ENCODE measurements at regions not wholly inside any gene's neighbourhood (a gene's known extent, or its start where the extent isn't known, plus 50 kb on each side); places are given as distances from the start of the nearest gene placed in this dataset.

GRCh38 chr1:164347980-164348379, 211.0 kb upstream of the PBX1 start:
- TF ChIP-seq CTCF (IDR thresholded peaks at IDR 0.05) (no peak), POLR2A (IDR thresholded peaks at IDR 0.05) (no peak), POLR2AphosphoS5 (IDR thresholded peaks at IDR 0.05) (no peak)

Data from upper lobe of left lung (tissue), 4 donors.